ENCODE measurements at regions not wholly inside any gene's neighbourhood (a gene's known extent, or its start where the extent isn't known, plus 50 kb on each side); places are given as distances from the start of the nearest gene placed in this dataset.
A peak's percentile ranks its signal among the peaks of the same experiment; 100 is the strongest.
"Not testable (repeated sequence)": the region's sequence is repeated elsewhere in the genome, so short reads cannot be mapped to it uniquely, and the experiment has no call there.

DNA sequence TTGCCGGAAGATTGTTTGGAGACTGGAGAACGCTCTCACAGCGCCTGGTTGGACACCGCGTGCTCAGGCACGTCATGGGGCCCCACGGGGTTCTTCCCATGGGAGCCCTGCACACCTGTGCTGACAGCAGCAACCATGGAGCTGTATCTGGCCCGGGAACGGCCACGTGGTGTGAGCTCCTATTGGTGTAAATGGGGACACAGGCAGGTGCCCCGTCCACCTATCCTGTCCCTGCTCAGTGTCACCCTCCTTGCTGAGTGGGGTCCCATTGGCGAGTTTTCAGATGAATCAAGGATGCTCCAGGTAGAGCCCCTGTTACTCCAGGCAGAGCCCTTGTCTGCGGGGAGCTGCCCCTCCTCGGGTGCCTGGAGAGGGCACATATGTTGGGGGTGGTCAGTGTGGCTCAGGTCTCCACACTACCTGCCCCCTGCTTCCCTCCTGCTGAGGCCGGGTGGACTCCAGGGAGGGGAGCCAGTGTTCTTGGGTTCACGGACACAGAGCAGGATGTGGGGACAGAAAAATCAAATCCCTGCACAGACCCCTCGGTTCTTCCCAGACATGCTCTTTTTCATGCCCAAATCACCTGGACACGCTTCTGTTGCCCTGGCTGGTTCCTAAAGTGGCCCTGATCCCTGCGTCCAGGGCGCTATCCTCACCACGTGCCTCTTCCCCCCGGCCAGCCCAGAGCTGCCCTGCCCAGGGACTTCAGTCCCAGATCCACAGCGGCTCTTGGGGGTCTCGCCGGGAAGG lies 250.1 kb downstream of the ADGRD1 start:
- H3K4me3 ChIP-seq: no peak overlapping the region
- ATAC-seq (no peak), DNase-seq (no peak)
- 86 to 87% methylated on average over 25 of the region's 25 CpGs for WGBS, 2 donors
- no peaks in the 10 kb centered on the region for H3K4me1 ChIP-seq
- H3K9me3 ChIP-seq: peaks cover 0 to 1% (median 0%) of the 10 kb centered on the region in 11 donors
- no peaks in the 10 kb centered on the region for H3K36me3 ChIP-seq
- TF ChIP-seq CTCF (IDR thresholded peaks at IDR 0.05): no peak
- no peak overlapping the region for H3K27ac ChIP-seq
- peaks cover 0 to 9% (median 0%) of the 10 kb centered on the region in 7 donors for H3K27me3 ChIP-seq
- intact Hi-C loops (cut with DNase I): no loop called here

DNA sequence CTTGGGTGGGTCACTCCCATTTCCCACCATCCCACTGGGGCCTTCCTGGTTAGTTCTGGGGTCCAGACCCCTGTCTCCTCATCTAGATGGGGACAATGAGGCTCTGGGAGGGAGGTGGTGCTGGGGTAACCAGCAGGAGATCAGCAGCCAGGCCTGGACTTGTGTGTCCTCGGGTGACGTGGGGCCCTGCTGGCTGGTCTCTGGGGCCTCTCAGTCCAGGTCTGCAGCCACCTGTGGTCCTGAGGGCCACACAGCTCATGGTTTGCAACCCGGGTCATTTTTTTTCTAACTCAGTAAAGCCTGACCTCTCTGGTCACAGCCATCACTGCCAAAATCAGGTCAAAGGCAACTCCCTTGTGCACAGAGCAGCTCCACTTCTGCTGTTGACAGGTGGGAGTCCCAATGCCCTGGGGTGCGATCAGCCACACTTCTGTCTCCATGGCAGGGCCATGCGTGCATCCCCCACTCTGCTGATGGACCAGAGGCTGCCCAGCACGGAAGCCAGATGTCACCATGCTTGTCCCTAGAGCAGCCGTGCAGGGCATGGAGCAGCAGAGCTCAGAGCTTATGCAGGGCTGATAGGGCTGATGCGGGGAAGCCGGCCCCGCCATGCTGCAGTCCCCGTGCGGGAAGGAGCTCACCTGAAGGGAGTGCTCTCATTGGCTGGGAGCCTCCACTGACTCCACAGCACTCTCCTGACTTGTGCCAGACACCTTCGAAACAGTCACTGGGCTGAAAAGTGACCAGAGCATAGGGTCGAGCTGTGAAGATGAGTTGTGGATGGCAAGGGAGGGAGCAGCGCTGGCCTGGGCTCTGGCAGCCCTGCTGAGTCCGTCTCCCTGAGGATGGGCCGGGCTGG lies 250.9 kb downstream of the ADGRD1 start:
- no peak for TF ChIP-seq CTCF (IDR thresholded peaks at IDR 0.05)
- no peaks in the 10 kb centered on the region for H3K4me1 ChIP-seq
- no peaks in the 10 kb centered on the region for H3K9me3 ChIP-seq
- intact Hi-C loops (cut with DNase I): no loop called here
- H3K4me3 ChIP-seq: no peak overlapping the region
- DNase-seq: no peak
- no peak overlapping the region for H3K27ac ChIP-seq
- peaks cover 0 to 17% (median 0%) of the 10 kb centered on the region in 7 donors for H3K27me3 ChIP-seq
- no peak for ATAC-seq
- H3K36me3 ChIP-seq: no peaks in the 10 kb centered on the region
- 68 to 69% methylated on average over 17 of the region's 17 CpGs for WGBS, 2 donors

- H3K27ac ChIP-seq; H3K4me3 ChIP-seq; H3K36me3 ChIP-seq; H3K4me1 ChIP-seq; ATAC-seq; H3K9me3 ChIP-seq; DNase-seq; intact Hi-C loops (cut with DNase I): not testable (repeated sequence)
- 76 to 77% methylated on average over 22 to 23 of the region's 23 CpGs for WGBS, 2 donors
- H3K27me3 ChIP-seq: peaks cover 0 to 21% (median 0%) of the 10 kb centered on the region in 7 donors
These were observed 251.7 kb downstream of the ADGRD1 start for GRCh38 chr12:131205275-131205933.

- DNase-seq; H3K4me3 ChIP-seq; intact Hi-C loops (cut with DNase I); H3K36me3 ChIP-seq; H3K27ac ChIP-seq; H3K4me1 ChIP-seq; H3K9me3 ChIP-seq: not testable (repeated sequence)
- WGBS, 2 donors: 56 to 64% methylated on average over 13 to 14 of the region's 19 CpGs
- peaks cover 0 to 24% (median 3%) of the 10 kb centered on the region in 7 donors for H3K27me3 ChIP-seq
- peak in 1 of 8 donors; percentile 19 for ATAC-seq
These were observed 253.1 kb downstream of the ADGRD1 start for GRCh38 chr12:131206630-131207299.

GRCh38 chr12:131207300-131207660 lies 253.6 kb downstream of the ADGRD1 start:
- H3K4me3 ChIP-seq; intact Hi-C loops (cut with DNase I); H3K4me1 ChIP-seq; H3K36me3 ChIP-seq; DNase-seq; H3K9me3 ChIP-seq; H3K27ac ChIP-seq: not testable (repeated sequence)
- peak in 2 of 8 donors; percentile 7 to 14 for ATAC-seq
- WGBS, 2 donors: 79 to 80% methylated on average over 12 of the region's 12 CpGs
- H3K27me3 ChIP-seq: peaks cover 0 to 24% (median 3%) of the 10 kb centered on the region in 7 donors

GRCh38 chr12:131207841-131208240 lies 254.1 kb downstream of the ADGRD1 start:
- H3K4me3 ChIP-seq; H3K36me3 ChIP-seq; DNase-seq; intact Hi-C loops (cut with DNase I); H3K27ac ChIP-seq; H3K4me1 ChIP-seq; H3K9me3 ChIP-seq: not testable (repeated sequence)
- WGBS, 2 donors: 80 to 85% methylated on average over 12 of the region's 21 CpGs
- ATAC-seq: peak in 2 of 8 donors; percentile 11 to 26
- peaks cover 0 to 24% (median 3%) of the 10 kb centered on the region in 7 donors for H3K27me3 ChIP-seq
